ENCODE measurements at regions not wholly inside any gene's neighbourhood (a gene's known extent, or its start where the extent isn't known, plus 50 kb on each side); places are given as distances from the start of the nearest gene placed in this dataset.

- no peak overlapping the region for H3K4me3 ChIP-seq (ENCODE audit: control insufficient read depth in 2 of 3, extremely low read depth in 1 of 3, insufficient read depth in 2 of 3, low read depth in 1 of 3, low read length in 3 of 3)
- no peaks in the 10 kb centered on the region for H3K36me3 ChIP-seq (ENCODE audit: control insufficient read depth in 2 of 2, extremely low read depth in 1 of 2, insufficient read depth in 2 of 2, low read length in 2 of 2)
- no peaks in the 10 kb centered on the region for H3K9me1 ChIP-seq (ENCODE audit: control insufficient read depth, extremely low read depth, insufficient read depth, low read length)
- DNase-seq (ENCODE audit: low read depth, low spot score) (no peak), FAIRE-seq (no peak)
- TF ChIP-seq CTCF (optimal IDR thresholded peaks at IDR 0.05 in 1 of 3, IDR thresholded peaks at IDR 0.05 in 1 of 3, conservative IDR thresholded peaks at IDR 0.05 in 1 of 3; ENCODE audit: extremely low read depth in 1 of 3, insufficient read depth in 2 of 3, low read length in 3 of 3): no peak
- no peak for TF ChIP-seq EZH2 (IDR thresholded peaks at IDR 0.05; ENCODE audit: low read length)
- no peaks in the 10 kb centered on the region for H4K20me1 ChIP-seq (ENCODE audit: control insufficient read depth, extremely low read depth, insufficient read depth, low read length)
- no peaks in the 10 kb centered on the region for H3K79me2 ChIP-seq (ENCODE audit: control insufficient read depth, insufficient read depth, low read length)
- H2AFZ ChIP-seq (ENCODE audit: control insufficient read depth, low read length): no peak overlapping the region
- peaks cover 9% of the 10 kb centered on the region for H3K9me3 ChIP-seq (ENCODE audit: control insufficient read depth, low read depth, low read length)
- no peaks in the 10 kb centered on the region for H3K27me3 ChIP-seq (ENCODE audit: control insufficient read depth, extremely low read depth, insufficient read depth, low read length)
- no peak overlapping the region for H3K4me2 ChIP-seq (ENCODE audit: control insufficient read depth, extremely low read depth, insufficient read depth, low read depth, low read length)
- H3K4me1 ChIP-seq (ENCODE audit: control insufficient read depth, extremely low read depth, insufficient read depth, low read length): no peaks in the 10 kb centered on the region
- H3K27ac ChIP-seq (ENCODE audit: control insufficient read depth, insufficient read depth, low read length): no peak overlapping the region
- dilution Hi-C loops (cut with MboI; ENCODE audit: extremely low pct_ligation_motif_present, low sequenced_read_pairs): no loop called here
- no peak overlapping the region for H3K9ac ChIP-seq (ENCODE audit: control insufficient read depth, extremely low read depth, insufficient read depth, low read length)
These were observed 257.9 kb upstream of the RBFOX1 start for GRCh38 chr16:7074715-7075114.

GRCh38 chr16:7057458-7057857, 275.2 kb upstream of the RBFOX1 start:
- H3K9me3 ChIP-seq (ENCODE audit: control insufficient read depth, low read depth, low read length): peaks cover 3% of the 10 kb centered on the region
- H3K9me1 ChIP-seq (ENCODE audit: control insufficient read depth, extremely low read depth, insufficient read depth, low read length): no peaks in the 10 kb centered on the region
- no peak for FAIRE-seq
- H3K4me1 ChIP-seq (ENCODE audit: control insufficient read depth, extremely low read depth, insufficient read depth, low read length): no peaks in the 10 kb centered on the region
- dilution Hi-C loops (cut with MboI; ENCODE audit: extremely low pct_ligation_motif_present, low sequenced_read_pairs): no loop called here
- H3K4me2 ChIP-seq (ENCODE audit: control insufficient read depth, extremely low read depth, insufficient read depth, low read depth, low read length): no peak overlapping the region
- H3K27me3 ChIP-seq (ENCODE audit: control insufficient read depth, extremely low read depth, insufficient read depth, low read length): no peaks in the 10 kb centered on the region
- H2AFZ ChIP-seq (ENCODE audit: control insufficient read depth, low read length): no peak overlapping the region
- DNase-seq (ENCODE audit: low read depth, low spot score): no peak
- no peak overlapping the region for H3K4me3 ChIP-seq (ENCODE audit: control insufficient read depth in 2 of 3, extremely low read depth in 1 of 3, insufficient read depth in 2 of 3, low read depth in 1 of 3, low read length in 3 of 3)
- H3K79me2 ChIP-seq (ENCODE audit: control insufficient read depth, insufficient read depth, low read length): no peaks in the 10 kb centered on the region
- H3K9ac ChIP-seq (ENCODE audit: control insufficient read depth, extremely low read depth, insufficient read depth, low read length): no peak overlapping the region
- no peaks in the 10 kb centered on the region for H4K20me1 ChIP-seq (ENCODE audit: control insufficient read depth, extremely low read depth, insufficient read depth, low read length)
- no peak overlapping the region for H3K27ac ChIP-seq (ENCODE audit: control insufficient read depth, insufficient read depth, low read length)
- no peak for TF ChIP-seq EZH2 (IDR thresholded peaks at IDR 0.05; ENCODE audit: low read length)
- TF ChIP-seq CTCF (optimal IDR thresholded peaks at IDR 0.05 in 1 of 3, IDR thresholded peaks at IDR 0.05 in 1 of 3, conservative IDR thresholded peaks at IDR 0.05 in 1 of 3; ENCODE audit: extremely low read depth in 1 of 3, insufficient read depth in 2 of 3, low read length in 3 of 3): no peak
- no peaks in the 10 kb centered on the region for H3K36me3 ChIP-seq (ENCODE audit: control insufficient read depth in 2 of 2, extremely low read depth in 1 of 2, insufficient read depth in 2 of 2, low read length in 2 of 2)

Measured in keratinocyte (primary cell).